GM19351 (cell line): ENCODE measurements at regions not wholly inside any gene's neighbourhood (a gene's known extent, or its start where the extent isn't known, plus 50 kb on each side); places are given as distances from the start of the nearest gene placed in this dataset.

Experiments used
- ATAC-seq: cut with Tn5 transposase; IDR thresholded peaks from one replicate; pipeline ENCODE4 v1.9.1; 2021; ENCODE audit warnings: mild to moderate bottlenecking, moderate library complexity; ENCODE audit not compliant: unreplicated experiment

GRCh38 chr14:61140271-61140670 lies 140.9 kb downstream of the TMEM30B start:
- no peak for ATAC-seq

DNA sequence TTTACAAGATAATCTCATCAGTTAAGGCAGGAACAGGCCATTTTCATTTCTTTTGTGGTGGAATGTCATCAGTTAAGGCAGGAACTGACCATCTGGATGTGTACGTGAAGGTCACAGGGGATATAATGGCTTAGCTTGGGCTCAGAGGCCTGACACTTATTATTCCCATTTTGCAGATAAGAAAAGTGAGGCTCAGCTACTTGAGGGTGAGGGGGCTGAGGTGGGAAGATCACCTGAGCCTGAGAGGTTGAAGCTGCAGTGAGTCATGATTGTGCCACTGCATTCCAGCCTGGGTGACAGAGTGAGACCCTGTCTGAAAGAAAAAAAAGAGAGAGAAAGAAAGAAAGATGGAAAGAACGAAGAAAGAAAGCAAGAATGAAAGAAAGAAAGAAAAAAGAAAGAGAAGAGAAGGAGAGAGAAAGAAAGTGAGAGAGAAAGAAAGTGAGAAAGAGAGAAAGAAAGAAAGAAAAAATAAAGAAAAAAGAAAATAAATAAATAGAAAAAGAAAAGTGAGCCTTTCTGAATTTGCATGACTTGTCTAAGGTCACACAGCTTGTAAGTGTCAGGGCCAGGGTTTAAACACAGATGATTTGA lies 142.0 kb downstream of the TMEM30B start:
- ATAC-seq, result no peak

DNA sequence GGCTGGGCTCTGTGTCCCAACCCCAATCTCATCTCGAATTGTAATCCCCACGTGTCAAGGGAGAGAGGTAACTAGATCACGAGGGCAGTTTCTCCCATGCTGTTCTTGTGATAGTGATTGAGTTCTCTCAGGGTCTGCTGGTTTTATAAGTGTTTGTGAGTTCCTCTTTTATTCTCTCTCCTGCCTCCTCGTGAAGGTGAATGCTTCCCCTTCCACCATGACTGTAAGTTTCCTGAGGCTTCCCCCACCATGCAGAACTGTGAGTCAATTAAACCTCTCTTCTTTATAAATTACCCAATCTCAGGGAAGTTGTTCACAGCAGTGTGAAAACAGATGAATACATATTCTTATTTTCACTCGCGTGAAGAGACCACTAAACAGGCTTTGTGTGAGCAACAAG lies 148.2 kb downstream of the TMEM30B start:
- ATAC-seq, result no peak

DNA sequence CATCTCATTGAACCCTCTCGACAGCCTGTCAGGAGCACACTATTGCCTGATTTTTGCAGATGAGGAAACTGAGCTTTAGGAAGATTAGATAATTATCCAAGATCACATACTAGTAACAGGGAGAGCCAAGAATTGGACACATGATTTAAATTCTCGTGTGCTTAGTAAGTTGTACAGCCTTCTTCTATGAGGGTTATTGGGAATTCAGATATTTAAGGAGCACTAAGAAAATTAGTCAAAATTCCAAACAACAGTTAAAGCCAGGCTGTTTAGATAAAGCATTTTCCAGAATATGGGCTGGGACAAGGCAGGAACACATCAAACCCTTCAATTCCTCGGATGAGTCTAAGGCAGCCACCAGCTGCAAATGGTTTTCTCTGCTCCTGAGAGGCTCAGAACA lies 148.8 kb downstream of the TMEM30B start:
- ATAC-seq, result no peak

GRCh38 chr14:61130512-61131260 lies 149.6 kb downstream of the SLC38A6 start:
- ATAC-seq, result no peak

DNA sequence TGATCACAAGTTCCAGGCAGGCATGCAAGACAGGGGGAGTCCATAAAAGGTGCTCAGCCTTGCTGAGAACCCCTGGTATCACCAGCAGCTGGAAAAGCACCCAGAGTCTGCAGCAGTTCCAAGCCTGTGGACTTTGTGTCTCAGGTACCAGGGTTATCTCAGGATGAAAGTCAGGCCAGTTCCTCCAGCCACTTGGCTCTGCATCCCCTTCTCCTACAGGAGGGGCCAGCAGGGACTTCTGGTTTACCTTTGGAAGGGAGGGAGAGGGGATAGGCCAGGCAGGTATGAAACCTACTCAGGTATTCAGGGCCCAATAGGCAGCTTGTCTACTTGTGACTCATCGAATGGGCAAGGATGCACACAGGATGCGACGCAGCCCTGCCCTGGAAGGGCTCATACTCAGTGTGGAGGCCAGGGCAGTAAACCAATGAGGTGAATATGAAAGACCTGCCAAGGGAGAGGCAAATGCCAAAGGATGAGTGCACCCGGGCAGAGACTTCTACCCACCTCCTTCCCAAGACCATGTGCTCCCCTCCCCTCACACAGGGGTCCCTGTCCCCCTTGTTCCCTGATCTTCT lies 148.2 kb downstream of the SLC38A6 start:
- ATAC-seq, result no peak

DNA sequence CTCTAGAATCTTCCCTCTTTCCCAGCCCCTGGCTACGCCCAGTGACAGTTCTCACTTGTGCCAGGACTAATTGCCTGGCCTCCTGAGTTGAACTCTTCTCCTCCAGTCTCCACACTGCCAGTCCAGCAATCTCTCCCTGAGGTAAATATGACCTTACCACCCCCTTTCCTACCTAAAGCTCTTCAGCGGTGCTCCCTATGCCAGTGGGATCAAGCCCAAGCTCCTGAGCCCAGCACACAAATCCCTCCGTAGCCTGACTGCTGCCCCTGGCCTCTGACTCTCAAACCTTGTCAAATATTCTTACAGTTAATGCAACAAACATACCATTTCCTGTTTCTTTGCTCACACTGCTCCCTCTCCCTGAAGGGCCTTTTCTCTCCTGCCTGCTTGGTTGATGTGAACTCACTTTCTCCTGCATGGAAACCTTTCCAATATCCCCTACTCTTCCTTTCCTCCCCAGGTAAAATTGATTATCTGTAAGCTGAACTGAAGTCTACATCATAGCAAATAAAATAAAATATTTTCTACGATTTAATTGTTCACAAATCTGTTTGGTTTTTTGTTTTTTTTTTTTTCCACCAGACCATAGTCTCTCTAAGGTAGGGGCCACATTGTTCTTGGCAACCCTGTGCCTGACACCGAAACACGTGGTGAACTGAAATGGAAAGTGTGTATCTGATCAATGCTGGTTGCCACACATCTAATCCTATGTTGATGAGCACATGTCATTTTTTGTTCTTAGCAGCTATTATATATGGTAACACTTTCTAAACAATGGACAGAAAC lies 147.5 kb downstream of the SLC38A6 start:
- no peak for ATAC-seq

- no peak for ATAC-seq
Observed at GRCh38 chr14:61126603-61127498, 145.8 kb downstream of the SLC38A6 start.

GRCh38 chr14:61125867-61126572 lies 145.0 kb downstream of the SLC38A6 start:
- no peak for ATAC-seq

- no peak for ATAC-seq
Observed at GRCh38 chr14:61125041-61125866, 144.2 kb downstream of the SLC38A6 start.

DNA sequence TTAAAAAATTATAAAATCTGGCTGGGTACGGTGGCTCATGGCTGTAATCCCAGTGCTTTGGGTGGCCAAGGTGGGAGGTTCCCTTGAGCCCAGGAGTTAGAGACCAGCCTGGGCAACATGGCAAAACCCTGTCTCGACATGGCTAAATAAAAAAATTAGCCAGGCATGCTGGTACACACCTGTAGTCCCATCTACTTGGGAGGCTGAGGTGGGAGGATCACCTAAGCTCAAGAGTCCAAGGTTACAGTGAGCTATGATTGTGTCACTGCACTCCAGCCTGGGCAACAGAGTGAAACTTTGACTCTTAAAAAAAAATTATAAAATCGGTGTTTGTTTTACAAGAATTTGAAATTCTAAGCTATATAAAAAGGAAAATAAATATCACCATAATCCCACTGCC lies 141.8 kb downstream of the SLC38A6 start:
- no peak for ATAC-seq

DNA sequence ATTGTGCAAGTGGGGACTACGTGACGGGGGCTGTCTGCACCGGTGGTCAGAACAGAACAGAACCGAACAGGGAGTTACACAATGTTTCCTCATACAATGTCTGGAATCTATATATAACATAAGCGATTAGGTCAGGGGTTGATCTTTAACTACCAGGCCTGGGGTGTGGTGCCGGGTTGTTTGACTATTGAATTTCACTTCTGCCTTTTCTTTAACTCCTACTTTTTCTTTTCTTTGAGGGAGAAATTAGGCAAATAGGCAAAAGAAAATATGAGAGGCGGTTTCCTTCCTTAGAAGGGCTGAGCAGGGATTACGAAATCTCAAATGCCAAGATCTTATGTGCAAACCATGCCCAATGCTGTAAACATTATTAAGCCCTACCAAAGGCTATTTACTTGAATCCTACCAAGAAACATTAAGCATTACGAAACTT lies 140.3 kb downstream of the SLC38A6 start:
- ATAC-seq, result peak; percentile 43

GRCh38 chr14:61120576-61120975 lies 139.5 kb downstream of the SLC38A6 start:
- ATAC-seq, result peak; percentile 58

GRCh38 chr14:61119006-61119405 lies 138.0 kb downstream of the SLC38A6 start:
- no peak for ATAC-seq

DNA sequence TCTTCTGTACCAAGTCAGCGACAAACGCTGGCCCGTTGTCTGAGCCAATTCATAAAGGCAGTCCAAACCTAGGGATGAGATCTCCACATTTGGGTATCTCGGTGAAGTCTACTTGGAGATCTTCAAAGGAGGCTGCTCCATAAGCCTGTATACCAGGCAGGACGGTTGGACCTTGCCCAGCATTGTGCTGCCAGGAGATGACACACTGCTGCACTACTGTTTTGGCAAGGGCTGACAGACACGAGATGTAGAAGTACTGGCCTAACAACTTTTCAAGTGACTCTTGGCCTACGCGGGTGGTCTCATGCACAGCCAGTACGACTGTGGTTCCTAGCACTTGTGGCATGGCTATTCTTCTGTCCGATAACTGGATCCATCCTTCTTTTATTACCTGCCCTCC lies 135.3 kb downstream of the SLC38A6 start:
- no peak for ATAC-seq

GRCh38 chr14:61113561-61114225 lies 132.6 kb downstream of the SLC38A6 start:
- no peak for ATAC-seq

GRCh38 chr14:61112506-61112905 lies 131.5 kb downstream of the SLC38A6 start:
- no peak for ATAC-seq

GRCh38 chr14:61111731-61112130 lies 130.7 kb downstream of the SLC38A6 start:
- no peak for ATAC-seq
